ENCODE measurements at regions not wholly inside any gene's neighbourhood (a gene's known extent, or its start where the extent isn't known, plus 50 kb on each side); places are given as distances from the start of the nearest gene placed in this dataset.

DNA sequence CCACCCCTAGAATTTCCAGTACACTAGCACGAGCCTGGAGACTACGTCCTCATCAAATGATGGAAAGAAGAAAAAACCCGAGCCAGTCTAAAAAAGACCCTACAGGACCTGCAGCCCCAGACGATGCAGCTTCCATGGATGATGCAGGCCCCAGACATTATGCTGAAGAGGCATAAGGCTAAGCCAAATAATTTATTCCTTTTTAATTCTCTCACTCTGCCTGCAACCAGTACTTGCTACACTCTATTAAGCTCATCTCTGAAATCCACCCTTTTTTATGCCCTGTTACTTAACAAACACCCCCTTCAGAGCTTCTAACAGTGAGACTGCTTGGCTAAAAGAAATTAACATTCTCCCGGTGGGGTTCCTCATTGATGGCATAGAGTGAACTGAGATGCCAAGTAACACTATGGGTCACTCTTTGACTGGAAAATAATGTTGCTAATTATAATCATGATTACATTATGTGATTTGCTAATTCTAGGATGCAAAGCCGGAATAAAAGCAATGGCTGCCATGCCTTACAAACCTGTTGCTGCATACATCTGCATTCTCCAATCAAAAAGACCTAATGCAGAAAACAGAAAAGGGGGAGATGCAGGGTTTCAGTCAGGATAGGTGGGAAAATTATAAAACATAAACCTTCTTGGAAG lies 1462.4 kb downstream of the UQCRFS1 start:
- no peak for DNase-seq (ENCODE audit: low spot score)

DNA sequence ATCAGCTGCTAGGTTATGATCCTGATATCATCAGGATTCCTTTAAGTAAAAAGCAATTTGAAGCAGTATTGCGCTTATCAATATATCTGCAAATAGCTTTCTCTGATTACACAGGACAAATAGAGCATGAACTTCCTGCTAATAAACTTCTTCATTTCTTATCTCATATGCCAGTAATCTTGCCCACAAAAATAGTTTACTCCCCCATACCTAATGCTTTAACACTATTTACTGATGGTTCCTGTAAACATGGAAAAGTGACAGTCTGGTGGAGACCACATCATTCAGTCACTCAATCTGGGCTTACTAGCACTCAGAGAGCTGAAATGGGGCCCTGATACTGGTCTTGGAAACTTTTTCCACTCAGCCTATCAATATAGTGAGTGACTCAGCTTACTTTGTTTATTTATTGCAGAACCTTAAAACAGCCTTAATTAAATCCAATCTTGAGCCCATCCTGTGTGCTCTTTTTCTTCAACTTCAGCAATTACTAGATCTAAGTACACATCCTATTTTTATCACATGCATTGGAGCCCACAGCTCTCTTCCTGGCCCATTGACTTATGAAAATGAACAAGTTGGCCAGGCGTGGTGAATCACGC lies 1464.3 kb downstream of the UQCRFS1 start:
- DNase-seq (ENCODE audit: low spot score) = no peak

DNA sequence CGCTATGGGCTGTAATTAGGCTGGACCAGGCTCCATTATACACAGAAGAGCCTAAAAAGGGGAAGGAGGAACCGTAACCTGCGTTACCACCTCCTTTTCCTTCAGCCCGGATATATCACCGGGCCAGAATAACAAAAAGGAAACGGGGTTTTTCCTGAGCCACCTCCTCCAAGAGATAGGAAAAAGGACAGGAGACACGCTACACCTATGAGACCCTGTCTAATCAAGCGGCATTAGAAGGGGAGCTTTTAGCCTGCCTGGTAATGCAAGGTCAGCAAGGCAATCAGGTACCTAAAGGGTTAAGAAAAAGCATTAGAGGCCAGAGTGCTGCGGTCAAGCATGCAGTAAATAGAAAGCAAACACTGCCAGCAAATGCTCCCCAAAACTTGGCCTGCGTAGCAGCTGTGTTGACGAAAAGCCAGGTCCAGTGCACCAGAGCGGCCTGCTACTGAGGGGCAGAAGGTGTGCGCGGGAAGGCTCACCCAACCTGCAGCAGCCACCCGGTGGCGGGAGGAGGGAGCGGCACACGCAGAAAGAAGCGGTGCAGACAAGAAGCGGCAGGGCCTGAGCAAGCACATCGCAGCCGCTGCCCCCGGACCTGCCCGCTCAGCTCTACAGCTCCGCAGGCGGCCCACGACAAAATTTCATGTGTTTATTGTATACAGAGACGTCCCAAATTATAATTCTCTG lies 1466.1 kb downstream of the UQCRFS1 start:
- DNase-seq (ENCODE audit: low spot score) = no peak

DNA sequence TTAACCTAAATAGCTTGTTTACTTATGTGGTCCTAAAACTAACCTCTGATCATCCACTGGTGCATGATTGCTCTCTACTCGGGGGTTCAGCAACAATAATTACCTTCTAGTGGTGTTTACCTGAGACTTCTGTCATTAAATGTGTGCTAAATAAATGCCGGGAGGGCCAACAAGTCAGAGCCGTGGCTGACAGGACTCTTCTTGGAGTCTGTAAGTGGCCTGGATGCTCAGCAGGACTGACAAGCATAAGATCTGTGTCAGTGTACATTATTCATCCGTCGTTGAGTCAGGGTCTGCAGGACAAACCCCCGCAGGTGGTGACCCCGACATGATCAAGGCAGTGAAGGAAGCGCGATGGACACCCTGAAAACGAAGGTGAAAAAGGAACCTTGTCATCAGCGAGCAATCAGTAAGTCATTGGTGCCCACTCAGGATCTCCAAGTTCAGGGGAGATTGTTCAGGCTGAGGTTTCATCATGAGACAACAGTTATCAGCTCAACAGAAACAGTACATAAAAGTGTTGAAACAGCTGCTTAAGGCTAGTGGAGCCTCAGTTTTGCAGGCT lies 1466.9 kb downstream of the UQCRFS1 start:
- DNase-seq (ENCODE audit: low spot score) = no peak

DNA sequence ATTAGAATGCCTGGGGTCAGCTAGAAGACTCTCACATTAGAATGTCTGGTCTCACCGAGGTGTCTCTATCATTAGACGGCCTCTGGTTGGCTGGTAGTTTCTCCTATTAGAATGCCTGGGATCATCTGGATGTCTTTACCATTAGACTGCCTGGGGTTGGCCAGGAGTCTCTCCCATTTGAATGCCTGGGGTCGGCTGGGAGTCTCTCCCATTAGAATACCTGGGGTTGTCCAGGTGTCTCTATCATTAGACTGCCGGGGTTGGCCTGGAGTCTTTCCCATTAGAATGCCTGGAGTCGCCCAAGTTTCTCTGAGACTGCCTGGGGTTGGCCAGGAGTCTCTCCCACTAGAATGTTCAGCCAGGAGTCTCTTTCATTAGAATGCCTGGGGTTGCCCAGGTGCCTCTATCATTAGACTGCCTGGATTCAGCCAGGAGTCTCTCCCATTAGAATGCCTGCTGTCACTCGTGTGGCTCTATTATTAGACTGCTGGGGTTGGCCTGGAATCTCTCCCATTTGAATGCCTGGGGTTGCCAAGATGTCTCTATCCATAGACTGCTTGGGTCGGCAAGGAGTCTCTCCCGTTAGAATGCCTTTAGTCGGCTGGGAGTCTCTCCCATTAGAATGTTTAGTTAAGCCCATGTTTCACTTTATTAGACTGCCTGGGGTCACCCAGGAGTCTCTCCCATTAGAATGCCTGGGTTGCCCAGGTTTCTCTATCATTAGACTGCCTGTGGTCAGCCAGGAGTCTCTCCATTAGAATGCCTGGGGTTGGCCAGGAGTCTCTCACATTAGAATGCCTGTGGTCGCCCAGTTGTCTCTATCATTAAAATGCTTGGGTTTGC lies 1467.8 kb downstream of the UQCRFS1 start:
- no peak for DNase-seq (ENCODE audit: low spot score)

DNA sequence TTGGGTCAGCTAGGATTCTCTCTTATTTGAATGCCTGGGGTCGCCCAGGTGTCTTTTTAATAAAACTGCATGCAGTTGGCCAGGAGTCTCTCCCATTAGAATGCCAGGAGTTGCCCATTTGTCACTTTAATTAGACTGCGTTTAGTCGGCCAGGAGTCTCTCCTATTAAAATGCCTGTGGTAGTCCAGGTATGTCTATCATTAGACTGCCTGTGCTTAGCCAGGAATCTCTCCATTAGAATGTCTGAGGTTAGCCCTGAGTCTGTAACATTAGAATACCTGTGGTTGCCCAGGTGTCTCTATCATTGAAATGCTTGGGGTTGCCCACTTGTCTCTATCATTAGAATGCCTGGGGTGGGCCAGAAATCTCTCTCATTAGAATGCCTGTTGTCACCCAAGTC lies 1470.9 kb downstream of the UQCRFS1 start:
- no peak for DNase-seq (ENCODE audit: low spot score)

DNA sequence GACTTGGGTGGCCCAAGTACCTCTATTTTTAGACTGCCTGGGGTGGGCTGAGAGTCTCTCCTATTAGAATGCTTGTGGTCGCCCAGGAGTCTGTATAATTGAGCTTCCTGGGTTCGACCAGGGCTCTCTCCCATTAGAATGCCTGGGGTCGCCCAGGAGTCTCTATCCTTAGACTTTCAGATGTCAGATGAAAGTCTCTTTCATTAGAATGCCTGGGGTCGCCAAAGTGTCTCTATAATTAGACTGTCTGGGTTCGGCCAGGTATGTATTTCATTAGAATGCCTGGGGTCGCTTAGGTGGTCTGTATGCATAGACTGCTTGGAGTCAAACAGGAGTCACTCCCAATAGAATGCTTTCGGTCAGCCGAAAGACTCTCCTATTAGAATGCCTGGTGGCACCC lies 1471.7 kb downstream of the UQCRFS1 start:
- no peak for DNase-seq (ENCODE audit: low spot score)

DNA sequence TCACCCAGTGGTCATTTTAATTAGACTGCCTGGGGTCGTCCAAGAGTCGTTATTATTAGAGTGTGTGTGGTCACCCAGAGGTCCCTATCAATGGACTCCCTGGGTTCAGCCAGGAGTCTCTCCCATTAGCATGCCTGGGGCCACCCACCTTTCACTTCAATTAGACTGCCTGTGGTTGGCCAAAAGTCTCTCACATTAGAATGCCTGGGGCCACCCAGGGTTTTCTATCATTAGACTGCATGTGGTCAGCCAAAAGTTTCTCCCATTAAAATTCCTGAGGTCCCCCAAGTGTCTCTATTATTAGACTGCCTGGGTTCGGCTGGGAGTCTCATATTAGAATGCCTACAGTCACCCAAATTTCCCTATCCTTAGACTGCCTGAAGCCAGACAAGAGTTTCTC lies 1472.6 kb downstream of the UQCRFS1 start:
- no peak for DNase-seq (ENCODE audit: low spot score)

DNA sequence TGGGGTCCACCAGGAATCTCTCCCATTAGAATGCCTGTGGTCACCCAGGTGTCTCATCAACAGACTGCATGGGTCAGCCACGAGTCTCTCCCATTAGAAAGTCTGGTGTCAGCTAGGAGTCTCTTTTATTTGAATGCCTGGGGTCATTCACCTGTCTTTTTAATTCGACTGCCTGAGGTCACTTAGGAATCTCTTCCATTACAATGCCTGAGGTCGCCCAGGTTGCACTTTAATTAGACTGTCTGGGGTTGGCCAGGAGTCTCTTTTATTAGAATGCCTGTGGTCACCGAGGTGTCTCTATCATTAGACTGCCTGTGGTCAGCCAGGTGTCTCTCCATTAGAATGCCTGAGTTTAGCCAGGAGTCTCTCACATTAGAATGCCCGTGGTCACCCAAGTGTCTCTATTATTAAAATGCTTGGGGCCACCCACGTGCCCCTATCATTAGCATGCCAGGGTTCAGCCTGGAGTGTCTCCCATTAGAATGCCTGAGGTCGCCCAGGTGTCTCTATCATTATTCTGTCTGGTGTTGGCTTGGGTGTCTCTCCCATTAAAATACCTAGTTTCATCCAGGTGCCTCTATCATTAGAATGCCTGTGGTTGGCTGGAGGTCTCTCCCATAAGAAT lies 1474.3 kb downstream of the UQCRFS1 start:
- no peak for DNase-seq (ENCODE audit: low spot score)

DNA sequence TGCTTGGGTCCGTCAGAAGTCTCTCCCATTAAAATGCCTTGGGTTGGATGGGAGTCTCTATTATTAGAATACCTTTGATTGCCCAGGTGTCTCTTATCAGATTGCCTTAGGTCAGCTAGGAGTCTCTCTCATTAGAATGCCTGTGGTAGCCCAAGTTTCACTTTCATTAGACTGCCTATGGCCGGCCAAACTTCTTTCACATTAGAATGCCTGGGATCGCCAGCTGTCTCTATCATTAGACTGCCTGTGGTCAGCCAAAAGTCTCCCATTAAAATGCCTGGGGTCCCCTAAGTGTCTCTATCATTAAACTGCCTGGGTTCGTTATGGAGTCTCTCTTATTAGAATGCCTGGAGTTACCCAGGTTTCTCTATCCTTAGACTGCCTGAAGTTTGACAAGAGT lies 1476.7 kb downstream of the UQCRFS1 start:
- no peak for DNase-seq (ENCODE audit: low spot score)

DNA sequence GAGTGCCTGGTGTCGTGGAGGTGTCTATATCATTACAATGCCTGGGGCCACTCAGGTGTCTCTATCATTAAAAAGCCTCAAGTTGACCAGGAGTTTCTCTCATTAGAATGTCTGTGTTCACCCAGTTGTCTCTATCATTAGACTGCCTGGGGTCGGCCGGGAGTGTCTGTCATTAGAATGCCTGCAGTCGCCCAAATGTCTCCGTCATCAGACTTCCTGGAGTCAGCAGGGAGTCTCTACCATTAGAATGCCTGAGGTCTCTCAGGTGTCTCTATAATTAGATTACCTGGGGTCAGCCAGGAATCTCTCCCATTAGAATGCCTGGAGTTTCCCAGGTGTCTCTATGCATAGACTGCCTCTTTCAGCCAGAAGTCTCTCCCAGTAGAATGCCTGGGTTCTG lies 1477.6 kb downstream of the UQCRFS1 start:
- DNase-seq (ENCODE audit: low spot score) = no peak

DNA sequence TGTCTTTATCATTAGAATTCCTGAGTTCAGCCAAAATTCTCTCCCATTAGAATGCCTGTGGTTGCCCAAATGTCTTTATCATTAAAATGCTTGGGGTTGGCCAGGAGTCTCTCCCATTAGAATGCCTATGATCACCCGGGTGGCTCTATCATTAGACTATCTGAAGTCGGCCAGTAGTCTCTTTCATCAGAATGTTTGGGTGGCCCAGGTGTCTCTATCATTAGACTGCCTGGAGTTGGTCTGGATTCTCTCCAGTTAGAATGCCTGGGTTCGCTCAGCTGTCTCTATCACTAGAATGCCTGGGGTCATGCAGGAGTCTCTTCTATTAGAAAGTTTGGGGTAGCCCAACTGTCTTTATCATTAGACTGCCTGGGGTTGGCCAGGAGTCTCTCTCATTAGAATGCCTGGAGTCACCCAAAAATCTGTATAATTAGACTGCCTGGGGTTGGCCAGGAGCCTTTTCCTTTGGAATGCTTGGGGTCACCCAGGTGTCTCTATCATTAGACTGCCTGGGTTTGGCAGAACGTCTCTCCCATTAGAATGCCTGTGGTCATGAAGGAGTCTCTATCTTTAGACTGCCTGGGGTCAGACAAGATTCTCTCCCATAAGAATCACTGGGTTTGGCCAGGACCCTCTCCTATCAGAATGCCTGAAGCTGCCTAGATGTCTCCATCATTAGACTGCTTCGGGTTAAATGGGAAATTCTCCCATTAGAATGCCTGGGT lies 1478.3 kb downstream of the UQCRFS1 start:
- no peak for DNase-seq (ENCODE audit: low spot score)

DNA sequence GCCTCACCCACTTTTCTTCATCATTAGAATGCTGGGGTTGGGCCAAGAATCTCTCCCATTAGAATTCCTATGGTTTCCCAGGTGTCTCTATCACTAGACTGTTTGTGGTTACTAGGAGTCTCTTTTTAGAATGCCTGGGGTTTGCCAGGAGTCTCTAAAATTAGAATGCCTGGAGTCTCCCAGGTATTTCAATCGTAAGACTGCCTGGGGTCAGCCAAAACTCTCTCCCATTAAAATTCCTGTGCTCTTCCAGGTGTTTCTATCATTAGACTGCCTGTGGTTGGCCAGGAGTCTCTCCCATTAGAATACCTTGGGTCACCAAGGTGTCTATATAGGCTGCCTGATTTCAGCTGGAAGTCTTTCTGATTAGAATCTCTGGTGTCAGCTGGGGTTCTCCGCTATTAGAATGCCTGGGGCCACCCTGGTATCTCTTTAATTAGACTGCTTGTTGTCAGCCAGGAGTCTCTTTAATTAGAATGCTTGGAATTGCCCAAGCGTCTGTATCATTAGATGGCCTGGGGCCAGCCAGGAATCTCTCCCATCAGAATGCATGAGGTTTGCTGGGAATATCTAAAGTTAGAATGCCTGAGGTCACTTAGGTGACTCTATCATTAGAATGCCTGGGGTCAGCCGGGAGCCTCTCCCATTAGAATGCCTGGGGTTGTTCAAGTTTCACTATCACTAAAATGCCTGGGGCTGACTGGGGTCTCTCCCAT lies 1479.2 kb downstream of the UQCRFS1 start:
- DNase-seq (ENCODE audit: low spot score) = no peak

DNA sequence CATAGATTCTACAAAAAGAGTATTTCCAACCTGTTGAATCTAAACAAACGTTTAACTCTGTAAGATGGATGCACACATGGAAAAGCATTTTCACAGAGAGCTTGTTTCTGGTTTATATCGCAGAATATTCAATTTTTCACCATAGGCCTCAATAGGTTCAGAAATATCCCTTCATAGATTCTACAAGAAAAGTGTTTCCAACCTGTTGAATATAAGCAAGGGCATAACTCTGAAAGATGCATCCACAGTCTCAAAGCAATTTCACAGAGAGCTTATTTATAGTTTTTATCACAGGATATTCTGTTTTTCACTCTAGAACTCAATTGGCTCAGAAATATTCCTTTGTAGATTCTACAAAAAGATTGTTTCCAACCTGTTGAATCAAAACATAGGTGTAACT lies 1483.6 kb downstream of the UQCRFS1 start:
- DNase-seq (ENCODE audit: low spot score) = no peak

DNA sequence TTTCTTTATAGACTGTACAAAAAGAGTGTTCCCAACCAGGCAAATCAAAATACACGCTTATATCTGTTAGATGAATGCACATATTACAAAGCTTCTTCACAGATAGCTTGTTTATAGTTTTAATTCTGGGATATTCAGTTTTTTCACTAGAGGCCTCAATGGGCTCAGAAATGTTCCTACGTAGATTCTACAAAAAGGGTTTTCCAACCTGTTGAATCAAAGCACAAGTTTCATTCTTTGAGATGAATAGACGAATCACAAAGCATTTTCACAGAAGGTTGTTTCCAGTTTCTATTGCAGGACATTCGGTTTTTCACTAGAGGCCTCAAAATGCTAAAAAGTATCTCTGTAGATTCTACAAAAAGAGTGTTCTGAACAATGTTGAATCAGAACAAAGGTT lies 1490.3 kb downstream of the UQCRFS1 start:
- no peak for DNase-seq (ENCODE audit: low spot score)

DNA sequence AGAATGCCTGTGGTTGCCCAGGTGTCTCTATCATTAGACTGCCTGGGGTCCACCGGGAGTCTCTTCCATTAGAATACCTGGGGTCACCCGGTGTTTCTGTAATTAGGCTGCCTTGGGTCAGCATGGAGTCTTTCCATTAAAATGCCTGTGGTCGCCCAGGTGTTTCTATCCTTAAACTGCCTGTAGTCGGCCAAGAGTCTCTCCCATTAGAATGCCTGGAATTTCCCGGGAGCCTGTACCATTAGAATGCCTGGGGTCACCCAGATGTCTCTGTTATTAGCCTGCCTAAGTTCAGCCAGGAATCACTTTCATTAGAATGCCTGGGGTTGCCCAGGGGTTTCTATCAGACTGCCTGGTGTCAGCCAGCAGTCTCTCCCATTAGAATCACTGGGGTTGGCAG lies 1492.8 kb downstream of the UQCRFS1 start:
- DNase-seq (ENCODE audit: low spot score) = no peak

DNA sequence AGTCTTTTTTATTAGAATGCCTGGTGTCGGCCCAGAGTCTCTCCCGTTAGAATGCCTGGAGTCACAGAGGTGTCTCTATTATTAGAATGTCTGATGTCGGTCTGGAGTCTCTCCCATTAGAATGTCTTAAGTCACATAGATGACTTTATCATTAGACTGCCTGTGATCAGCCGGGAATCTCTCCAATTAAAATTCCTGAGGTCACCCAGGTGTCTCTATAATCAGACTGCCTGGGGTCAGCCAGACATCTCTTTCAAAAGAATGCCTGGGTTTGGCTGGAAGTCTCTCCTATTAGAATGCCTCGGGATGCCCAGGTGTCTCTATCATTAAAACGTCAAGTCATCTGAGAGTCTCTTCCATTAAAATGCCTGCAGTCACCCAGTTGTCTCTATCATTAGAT lies 1493.9 kb downstream of the UQCRFS1 start:
- no peak for DNase-seq (ENCODE audit: low spot score)

DNA sequence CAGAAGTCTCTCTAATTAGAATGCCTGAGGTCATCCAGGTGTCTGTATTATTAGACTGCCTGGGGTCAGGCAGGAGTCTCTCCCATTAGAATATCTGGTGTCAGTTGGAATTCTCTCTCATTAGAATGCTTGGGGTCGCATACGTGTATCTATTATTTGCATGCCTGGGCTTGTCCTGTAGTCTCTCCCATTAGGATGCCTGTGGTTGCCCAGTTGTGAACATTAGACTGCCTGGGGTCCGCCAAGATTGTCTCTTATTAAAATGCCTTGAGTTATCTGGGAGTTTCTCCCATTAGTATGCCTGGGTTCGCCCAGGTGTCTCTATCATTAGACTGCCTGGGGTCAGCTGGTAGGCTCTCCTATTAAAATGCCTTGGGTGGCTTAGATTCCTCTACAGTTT lies 1494.7 kb downstream of the UQCRFS1 start:
- DNase-seq (ENCODE audit: low spot score) = no peak

DNA sequence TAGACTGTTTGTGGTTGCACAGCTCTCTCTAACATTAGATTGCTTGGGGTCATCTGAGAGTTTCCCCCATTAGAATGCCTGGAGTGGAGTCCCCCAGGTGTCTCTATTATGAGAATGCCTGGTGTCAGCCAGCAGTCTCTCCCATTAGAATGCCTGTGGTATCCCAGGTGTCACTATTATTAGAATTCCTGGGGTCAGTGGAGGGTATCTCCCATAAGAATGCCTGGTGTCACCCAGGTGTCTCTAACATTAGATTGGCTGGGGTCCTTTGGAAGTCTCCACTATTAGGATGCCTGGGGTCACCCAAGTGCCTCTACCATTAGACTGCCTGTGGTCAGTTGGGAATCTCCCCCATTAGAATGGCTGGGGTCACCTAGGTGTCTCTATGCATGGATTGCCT lies 1495.1 kb downstream of the UQCRFS1 start:
- no peak for DNase-seq (ENCODE audit: low spot score)

DNA sequence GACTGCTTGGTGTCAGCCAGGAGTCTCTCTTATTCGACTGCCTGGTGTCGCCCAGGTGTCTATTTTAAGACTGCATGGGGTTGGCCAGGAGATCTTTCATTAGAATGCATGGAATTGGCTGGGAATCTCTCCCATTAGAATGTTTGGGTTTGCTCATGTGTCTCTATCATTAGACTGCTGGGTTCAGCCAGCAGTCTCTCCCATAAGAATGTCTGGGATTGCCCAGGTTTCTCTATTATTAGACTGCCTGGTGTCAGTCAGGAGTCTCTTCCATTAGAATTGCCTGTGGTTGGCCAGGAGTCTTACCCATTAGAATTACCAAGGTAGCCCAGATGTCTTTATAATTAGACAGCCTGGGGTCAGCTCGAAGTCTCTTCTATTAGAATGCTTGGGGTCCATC lies 1496.0 kb downstream of the UQCRFS1 start:
- no peak for DNase-seq (ENCODE audit: low spot score)

DNA sequence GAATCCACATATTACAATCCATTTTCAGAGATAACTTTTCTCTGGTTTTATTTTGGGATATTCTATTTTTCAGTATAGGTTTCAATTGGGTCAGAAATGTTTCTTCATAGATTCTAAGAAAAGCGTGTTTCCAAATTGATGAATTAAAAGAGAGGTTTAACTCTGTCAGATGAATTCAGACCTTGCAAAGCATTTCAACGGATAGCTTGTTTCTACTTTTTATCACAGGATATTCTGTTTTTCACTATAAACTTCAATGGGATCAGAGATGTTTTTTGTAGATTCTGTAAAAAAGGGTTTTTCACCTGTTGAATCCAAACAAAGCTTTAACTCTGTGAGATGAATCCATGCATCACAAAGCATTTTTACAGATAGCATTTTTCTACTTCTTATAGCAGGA lies 1498.1 kb downstream of the UQCRFS1 start:
- DNase-seq (ENCODE audit: low spot score) = no peak

All from pons (tissue), 1 donor.